GM12878 (cell line): ENCODE measurements at regions not wholly inside any gene's neighbourhood (a gene's known extent, or its start where the extent isn't known, plus 50 kb on each side); places are given as distances from the start of the nearest gene placed in this dataset.

Source experiments
- ATAC-seq: fragments of 200-7000 bp; cut with Tn5 transposase; 3 replicates; pipeline ENCODE4 v1.9.1; 2020; ENCODE audit warnings: mild to moderate bottlenecking, moderate library complexity
- BruUV-seq: library from RNA; stranded (reverse); fragments of 400-500 nt; replicated peaks from 2 replicates; lab custom pipeline; 2021; lab: Mats Ljungman, UMichigan
- CTCF ChIA-PET: fragments of 300-600 bp; sonication (Branson Sonifier 250); formaldehyde crosslinking; extraction: SDS; loops from one replicate; lab custom pipeline; 2021; ENCODE audit warnings: inconsistent platforms; lab: Yijun Ruan, JAX
- POLR2A ChIA-PET: fragments of 350-600 bp; formaldehyde crosslinking; extraction: SDS; loops from one replicate; lab custom pipeline; 2021; ENCODE audit warnings: inconsistent platforms; lab: Charles Lee
- RAD21 ChIA-PET: fragments of 300-600 bp; sonication (Branson Sonifier 250); formaldehyde crosslinking; loops from one replicate; lab custom pipeline; 2023; ENCODE audit warnings: antibody characterized with exemption; ENCODE audit not compliant: unreplicated experiment; lab: Charles Lee
- SMC1A ChIA-PET: fragments of 300-600 bp; sonication (Branson Sonifier 250); formaldehyde crosslinking; loops from one replicate; lab custom pipeline; 2023; ENCODE audit not compliant: unreplicated experiment, uncharacterized antibody; lab: Charles Lee
- DNase-seq: peaks from one replicate; pipeline ENCODE4 v3.0.0-alpha.2; 2011; ENCODE audit warnings: low read depth, low spot score
- FAIRE-seq: peaks from 3 replicates; lab custom pipeline; 2011; peaks lifted over from hg19 to GRCh38; lab: Jason Lieb, UNC
- H2AFZ ChIP-seq: 2 replicates; pipeline ENCODE4 v1.6.0; 2011; ENCODE audit warnings: low read depth, low read length, control low read depth; ENCODE audit not compliant: control insufficient read depth
- H3K27ac ChIP-seq: 2 replicates; pipeline ENCODE4 v1.5.1; 2011; ENCODE audit warnings: control low read depth; ENCODE audit not compliant: control insufficient read depth, insufficient read depth
- H3K27me3 ChIP-seq, 2 experiments: replicated peaks in 1 of 2; 2 replicates each; pipeline versions ENCODE4 v1.6.0 to v1.6.1; 2011; ENCODE audit warnings: low read length in 1 of 2; ENCODE audit not compliant: control insufficient read depth in 2 of 2, insufficient read depth in 2 of 2
- H3K36me3 ChIP-seq, 2 experiments: 2 replicates each; pipeline ENCODE4 v1.5.1; 2011; ENCODE audit warnings: low read length in 1 of 2; ENCODE audit not compliant: control insufficient read depth in 2 of 2, insufficient read depth in 2 of 2
- H3K4me1 ChIP-seq: 2 replicates; pipeline ENCODE4 v1.6.1; 2011; ENCODE audit warnings: mild to moderate bottlenecking, low read length, moderate library complexity, mixed read lengths; ENCODE audit not compliant: control insufficient read depth, insufficient read depth
- H3K4me2 ChIP-seq: 2 replicates; pipeline ENCODE4 v1.6.0; 2011; ENCODE audit warnings: control low read depth; ENCODE audit not compliant: control insufficient read depth, insufficient read depth
- H3K4me3 ChIP-seq: fragments of 200-600 bp; sonication (generic); 2 replicates; pipeline ENCODE4 v1.5.1; 2016
- H3K79me2 ChIP-seq: 2 replicates; pipeline ENCODE4 v1.6.0; 2011; ENCODE audit warnings: low read length; ENCODE audit not compliant: control insufficient read depth, insufficient read depth
- H3K9ac ChIP-seq: 2 replicates; pipeline ENCODE4 v1.8.0; 2011; ENCODE audit warnings: low read length, control low read depth, mixed read lengths; ENCODE audit not compliant: control insufficient read depth, insufficient read depth
- H3K9me3 ChIP-seq: replicated peaks from 3 replicates; pipeline ENCODE4 v1.5.1; 2011; ENCODE audit warnings: mild to moderate bottlenecking, low read length; ENCODE audit not compliant: control insufficient read depth, insufficient read depth
- H4K20me1 ChIP-seq: 2 replicates; pipeline ENCODE4 v1.6.0; 2011; ENCODE audit not compliant: control insufficient read depth, insufficient read depth
- CBX3 ChIP-seq: fragments of 200-600 bp; sonication (generic); IDR thresholded peaks from 2 replicates; pipeline ENCODE4 v1.6.1; 2016; ENCODE audit warnings: low read depth, borderline replicate concordance
- IRF4 ChIP-seq: IDR thresholded peaks from 2 replicates; pipeline ENCODE4 v1.6.1; 2011; ENCODE audit warnings: low read depth, low read length
- NR2C2 ChIP-seq: IDR thresholded peaks from 2 replicates; pipeline ENCODE4 v1.6.1; 2011; ENCODE audit warnings: borderline replicate concordance, low read depth; ENCODE audit not compliant: control insufficient read depth, insufficient read length
- NRF1 ChIP-seq: conservative IDR thresholded peaks from 2 replicates; pipeline ENCODE4 v1.6.1; 2011; ENCODE audit warnings: mild to moderate bottlenecking, low read depth, low read length, improper control_type of control experiment
- SMAD1 ChIP-seq: fragments of 450-650 bp; IDR thresholded peaks from 2 replicates; pipeline ENCODE4 v1.6.1; 2018; ENCODE audit warnings: mild to moderate bottlenecking, low read depth; ENCODE audit not compliant: partially characterized antibody
- ZZZ3 ChIP-seq: IDR thresholded peaks from 2 replicates; pipeline ENCODE4 v1.6.1; 2011; ENCODE audit warnings: low read depth; ENCODE audit not compliant: control insufficient read depth, insufficient read length
- WGBS: methylation state at CpG from one replicate; pipeline ENCODE4 v1.1.6; 2016; ENCODE audit warnings: low lambda C conversion rate; ENCODE audit not compliant: insufficient replicate concordance, insufficient coverage; ENCODE audit errors: missing lambda C conversion rate; 5-methylcytosine and 5-hydroxymethylcytosine counted together
- in situ Hi-C: fragments of 300-500 bp; cut with MboI; formaldehyde crosslinking; loops from 9 replicates; pipeline ENCODE4 v1.14.3; 2018; ENCODE audit warnings: mixed read lengths
- intact Hi-C: fragments of 100-400 bp; cut with micrococcal nuclease; formaldehyde crosslinking; loops from one replicate; pipeline ENCODE4 v1.14.2; 2022; ENCODE audit not compliant: unreplicated experiment
- TF ChIP-seq, protein P1 (sequence below): IDR thresholded peaks from 2 replicates; pipeline ENCODE4 v1.6.1; 2012; ENCODE audit warnings: low read depth, low read length, improper control_type of control experiment
- TF ChIP-seq, protein P2 (sequence below): fragments of 450-650 bp; conservative IDR thresholded peaks from 2 replicates; pipeline ENCODE4 v1.6.1; 2017; ENCODE audit warnings: mild to moderate bottlenecking, moderate library complexity

DNA sequence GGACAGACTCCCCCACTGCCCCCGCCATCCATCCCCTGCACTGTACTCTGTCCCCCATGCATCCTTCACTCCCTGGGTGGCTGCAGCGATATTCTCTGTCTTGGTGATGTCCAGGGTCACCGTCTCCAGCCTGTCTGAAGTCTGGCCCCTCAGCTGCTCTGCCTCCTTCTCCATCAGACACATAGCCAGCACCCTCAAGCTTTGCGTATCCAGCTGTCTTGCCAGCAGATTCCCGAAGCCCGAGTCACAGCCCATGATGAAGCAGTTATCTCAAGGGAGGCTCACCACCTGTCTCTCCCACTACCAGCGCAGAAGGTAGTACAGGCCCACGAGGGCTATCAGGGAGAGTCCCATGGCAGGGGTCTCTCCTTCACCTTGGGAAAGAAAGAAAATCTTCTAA is 77.8 kb downstream of the HSD17B6 start:
- Histone ChIP-seq H3K27me3 (no peaks in the 10 kb centered on the region), H2AFZ (no peak overlapping the region), H3K36me3 (no peaks in the 10 kb centered on the region), H3K9me3 (no peaks in the 10 kb centered on the region)
- no peak for ATAC-seq
- SMC1A ChIA-PET, result interaction anchor here (1.7 kb wide), 1 partner anchor 147 kb away, joined by 8 read pairs; no protein-coding TSS in a partner anchor
- 29% methylated on average over 8 of the region's 8 CpGs for WGBS
- intact Hi-C loops, result loop anchor here (1.0 to 5.0 kb wide), 3 partner anchors 146 to 271 kb away; partner anchors contain the start of gene STAT6
- POLR2A ChIA-PET, result no interaction called here
- TF ChIP-seq, protein P1, sequence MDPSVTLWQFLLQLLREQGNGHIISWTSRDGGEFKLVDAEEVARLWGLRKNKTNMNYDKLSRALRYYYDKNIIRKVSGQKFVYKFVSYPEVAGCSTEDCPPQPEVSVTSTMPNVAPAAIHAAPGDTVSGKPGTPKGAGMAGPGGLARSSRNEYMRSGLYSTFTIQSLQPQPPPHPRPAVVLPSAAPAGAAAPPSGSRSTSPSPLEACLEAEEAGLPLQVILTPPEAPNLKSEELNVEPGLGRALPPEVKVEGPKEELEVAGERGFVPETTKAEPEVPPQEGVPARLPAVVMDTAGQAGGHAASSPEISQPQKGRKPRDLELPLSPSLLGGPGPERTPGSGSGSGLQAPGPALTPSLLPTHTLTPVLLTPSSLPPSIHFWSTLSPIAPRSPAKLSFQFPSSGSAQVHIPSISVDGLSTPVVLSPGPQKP, result no peak
- TF ChIP-seq IRF4 (no peak), NR2C2 (no peak), CBX3 (no peak), SMAD1 (no peak), ZZZ3 (no peak), NRF1 (no peak)
- TF ChIP-seq, protein P2, sequence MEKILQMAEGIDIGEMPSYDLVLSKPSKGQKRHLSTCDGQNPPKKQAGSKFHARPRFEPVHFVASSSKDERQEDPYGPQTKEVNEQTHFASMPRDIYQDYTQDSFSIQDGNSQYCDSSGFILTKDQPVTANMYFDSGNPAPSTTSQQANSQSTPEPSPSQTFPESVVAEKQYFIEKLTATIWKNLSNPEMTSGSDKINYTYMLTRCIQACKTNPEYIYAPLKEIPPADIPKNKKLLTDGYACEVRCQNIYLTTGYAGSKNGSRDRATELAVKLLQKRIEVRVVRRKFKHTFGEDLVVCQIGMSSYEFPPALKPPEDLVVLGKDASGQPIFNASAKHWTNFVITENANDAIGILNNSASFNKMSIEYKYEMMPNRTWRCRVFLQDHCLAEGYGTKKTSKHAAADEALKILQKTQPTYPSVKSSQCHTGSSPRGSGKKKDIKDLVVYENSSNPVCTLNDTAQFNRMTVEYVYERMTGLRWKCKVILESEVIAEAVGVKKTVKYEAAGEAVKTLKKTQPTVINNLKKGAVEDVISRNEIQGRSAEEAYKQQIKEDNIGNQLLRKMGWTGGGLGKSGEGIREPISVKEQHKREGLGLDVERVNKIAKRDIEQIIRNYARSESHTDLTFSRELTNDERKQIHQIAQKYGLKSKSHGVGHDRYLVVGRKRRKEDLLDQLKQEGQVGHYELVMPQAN, result no peak
- TF ChIP-seq, all 136 proteins: peak for 0
- ChIA-PET CTCF (interaction anchor here (0.6 to 3.3 kb wide), 9 partner anchors 34 to 271 kb away, joined by 3 to 35 read pairs (median 7); partner anchors contain the start of gene STAT6), RAD21 (interaction anchor here (1.7 to 1.9 kb wide), 3 partner anchors 161 to 271 kb away, joined by 4 to 8 read pairs (median 7); partner anchors contain the start of gene STAT6)
- Histone ChIP-seq H3K9ac (no peak overlapping the region), H3K4me2 (no peak overlapping the region), H3K4me1 (no peaks in the 10 kb centered on the region), H3K27ac (no peak overlapping the region), H4K20me1 (no peaks in the 10 kb centered on the region), H3K4me3 (no peak overlapping the region), H3K79me2 (no peaks in the 10 kb centered on the region)
- no TSS peak for BruUV-seq
- in situ Hi-C loops, result no loop called here
- no peak for FAIRE-seq
- no peak for DNase-seq
